Gastrocnemius medialis (tissue), 4 donors: ENCODE measurements at regions not wholly inside any gene's neighbourhood (a gene's known extent, or its start where the extent isn't known, plus 50 kb on each side); places are given as distances from the start of the nearest gene placed in this dataset.

ENCODE experiments used
- CTCF ChIP-seq, 5 experiments: fragments of 450-650 bp in 3 of 5; fragments of 200-600 bp in 2 of 5; sonication (generic) in 2 of 5; IDR thresholded peaks in 4 of 5; conservative IDR thresholded peaks in 1 of 5; 1 replicate in 4 of 5; 2 replicates in 1 of 5; pipeline ENCODE4 v1.5.1; 2016 to 2019; ENCODE audit warnings: antibody characterized with exemption in 5 of 5, mild to moderate bottlenecking in 3 of 5, moderate library complexity in 3 of 5
- POLR2A ChIP-seq, 2 donors: fragments of 450-650 bp; IDR thresholded peaks; one replicate each; pipeline ENCODE4 v1.6.1; 2017; ENCODE audit warnings: antibody characterized with exemption in 2 of 2, mild to moderate bottlenecking in 2 of 2, moderate library complexity in 2 of 2

DNA sequence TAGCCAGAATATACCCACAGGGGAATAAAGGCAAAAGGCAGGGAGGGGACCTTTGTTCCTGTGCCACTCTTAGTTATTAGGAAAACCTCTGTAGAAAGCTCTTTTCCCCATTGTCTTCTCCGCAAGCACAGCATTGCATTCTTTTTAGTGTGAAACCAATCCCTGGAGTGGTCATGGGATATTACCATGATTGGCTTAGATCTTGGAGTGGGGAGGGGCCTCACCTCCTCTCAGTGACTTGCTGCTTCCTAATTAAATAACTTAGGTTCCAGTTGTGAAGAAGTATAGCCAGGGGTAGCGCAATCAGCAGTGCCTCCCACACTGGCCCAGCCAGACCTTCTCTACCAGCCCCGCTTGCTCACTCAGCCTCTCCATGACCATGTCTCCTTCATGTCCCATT is 49.9 kb upstream of the AFF3 start:
- TF ChIP-seq CTCF (IDR thresholded peaks at IDR 0.05 in 4 of 5, conservative IDR thresholded peaks at IDR 0.05 in 1 of 5) (no peak), POLR2A (IDR thresholded peaks at IDR 0.05) (no peak)
